IMR-90 (cell line): ENCODE measurements at regions not wholly inside any gene's neighbourhood (a gene's known extent, or its start where the extent isn't known, plus 50 kb on each side); places are given as distances from the start of the nearest gene placed in this dataset.

Experiments
- ATAC-seq: fragments of 200-7000 bp; cut with Tn5 transposase; 2 replicates; pipeline ENCODE4 v1.9.1; 2020; ENCODE audit warnings: low read depth, mild to moderate bottlenecking, moderate library complexity
- BruUV-seq: library from RNA; stranded (reverse); fragments of 400-500 nt; replicated peaks from 2 replicates; lab custom pipeline; 2021; lab: Mats Ljungman, UMichigan
- CTCF ChIA-PET: fragments of 300-600 bp; formaldehyde crosslinking; extraction: SDS; loops from one replicate; lab custom pipeline; 2021; ENCODE audit warnings: antibody characterized with exemption; lab: Yijun Ruan, JAX
- POLR2A ChIA-PET: fragments of 300-600 bp; sonication (Branson Sonifier 250); formaldehyde crosslinking; loops from one replicate; lab custom pipeline; 2022; ENCODE audit warnings: antibody characterized with exemption; ENCODE audit not compliant: unreplicated experiment; lab: Charles Lee
- DNase-seq: peaks from one replicate; pipeline ENCODE4 v3.0.0; 2013
- H2AFZ ChIP-seq: replicated peaks from 2 replicates; pipeline ENCODE3; 2013; ENCODE audit warnings: low read length, mild to moderate bottlenecking; ENCODE audit not compliant: poor library complexity
- H2AK5ac ChIP-seq: 2 replicates; pipeline ENCODE4 v1.6.1; 2013; ENCODE audit warnings: low read depth, low read length, inconsistent platforms
- H2AK9ac ChIP-seq: replicated peaks from 2 replicates; pipeline ENCODE3; 2013; ENCODE audit warnings: mild to moderate bottlenecking, low read depth, low read length, moderate library complexity; ENCODE audit not compliant: poor library complexity
- H2BK120ac ChIP-seq: 2 replicates; pipeline ENCODE4 v1.6.1; 2013; ENCODE audit warnings: low read depth, low read length, inconsistent platforms
- H2BK15ac ChIP-seq: 3 replicates; pipeline ENCODE4 v1.6.1; 2013; ENCODE audit warnings: low read depth, low read length, inconsistent platforms
- H2BK20ac ChIP-seq: 2 replicates; pipeline ENCODE4 v1.6.1; 2013; ENCODE audit warnings: low read depth, mild to moderate bottlenecking, inconsistent platforms, low read length, moderate library complexity
- H2BK5ac ChIP-seq: 2 replicates; pipeline ENCODE4 v1.6.1; 2013; ENCODE audit warnings: mild to moderate bottlenecking, low read depth, low read length, inconsistent platforms; ENCODE audit not compliant: poor library complexity, severe bottlenecking
- H3K14ac ChIP-seq: replicated peaks from 2 replicates; pipeline ENCODE4 v1.6.1; 2013; ENCODE audit warnings: low read depth, low read length, inconsistent platforms
- H3K18ac ChIP-seq: 2 replicates; pipeline ENCODE4 v1.6.1; 2013; ENCODE audit warnings: low read depth, low read length, control low read depth
- H3K23ac ChIP-seq: 2 replicates; pipeline ENCODE4 v1.6.1; 2013; ENCODE audit warnings: low read depth, low read length, inconsistent platforms
- H3K27ac ChIP-seq: 2 replicates; pipeline ENCODE4 v1.5.1; 2013; ENCODE audit warnings: mild to moderate bottlenecking, control low read depth, low read length; ENCODE audit not compliant: insufficient read depth
- H3K27me3 ChIP-seq: 2 replicates; pipeline ENCODE4 v1.6.1; 2013; ENCODE audit warnings: low read length; ENCODE audit not compliant: control insufficient read depth, insufficient read depth
- H3K36me3 ChIP-seq: 2 replicates; pipeline ENCODE4 v1.6.1; 2013; ENCODE audit warnings: low read length, mixed read lengths; ENCODE audit not compliant: control insufficient read depth, insufficient read depth
- H3K4ac ChIP-seq: 2 replicates; pipeline ENCODE4 v1.6.1; 2013; ENCODE audit warnings: low read depth, low read length, inconsistent platforms
- H3K4me1 ChIP-seq: 2 replicates; pipeline ENCODE4 v1.6.1; 2013; ENCODE audit warnings: low read length, mixed read lengths; ENCODE audit not compliant: control insufficient read depth, insufficient read depth
- H3K4me2 ChIP-seq: 2 replicates; pipeline ENCODE4 v1.6.1; 2013; ENCODE audit warnings: low read depth, mild to moderate bottlenecking, control low read depth, low read length, moderate library complexity
- H3K4me3 ChIP-seq: 2 replicates; pipeline ENCODE4 v1.5.1; 2013; ENCODE audit warnings: low read depth, mild to moderate bottlenecking, control low read depth, low read length, moderate library complexity; ENCODE audit not compliant: insufficient read depth
- H3K56ac ChIP-seq: 2 replicates; pipeline ENCODE4 v1.6.1; 2013; ENCODE audit warnings: low read length, inconsistent platforms; ENCODE audit not compliant: insufficient read depth; ENCODE audit errors: extremely low read depth
- H3K79me1 ChIP-seq, 2 experiments: 2 replicates each; pipeline ENCODE4 v1.6.1; 2013; ENCODE audit warnings: low read length in 2 of 2, inconsistent platforms in 1 of 2, low read depth in 1 of 2
- H3K9ac ChIP-seq: 2 replicates; pipeline ENCODE4 v1.6.1; 2013; ENCODE audit warnings: low read depth, low read length, control low read depth
- H3K9me1 ChIP-seq: 2 replicates; pipeline ENCODE4 v1.6.1; 2013; ENCODE audit warnings: low read length, inconsistent platforms; ENCODE audit not compliant: insufficient read depth
- H3K9me3 ChIP-seq: 2 replicates; pipeline ENCODE4 v1.6.1; 2013; ENCODE audit warnings: low read length; ENCODE audit not compliant: control insufficient read depth, insufficient read depth
- H4K20me1 ChIP-seq: 2 replicates; pipeline ENCODE4 v1.6.1; 2013; ENCODE audit warnings: low read length, inconsistent platforms; ENCODE audit not compliant: insufficient read depth
- H4K5ac ChIP-seq: 2 replicates; pipeline ENCODE4 v1.6.1; 2013; ENCODE audit warnings: mild to moderate bottlenecking, low read depth, low read length, control low read depth
- H4K8ac ChIP-seq, 2 experiments: 2 replicates each; pipeline ENCODE4 v1.6.1; 2013; ENCODE audit warnings: low read depth in 2 of 2, low read length in 2 of 2, control low read depth in 1 of 2, inconsistent platforms in 1 of 2
- H4K91ac ChIP-seq: 2 replicates; pipeline ENCODE4 v1.6.1; 2013; ENCODE audit warnings: low read depth, low read length, inconsistent platforms; ENCODE audit not compliant: insufficient read depth
- BHLHE40 ChIP-seq: fragments of 150-350 bp; IDR thresholded peaks from 2 replicates; pipeline ENCODE4 v1.6.1; 2016; ENCODE audit warnings: mild to moderate bottlenecking, low read depth, low read length
- CEBPB ChIP-seq: IDR thresholded peaks from 2 replicates; pipeline ENCODE4 v1.6.1; 2012; ENCODE audit warnings: low read depth, low read length, improper control_type of control experiment
- CHD1 ChIP-seq: IDR thresholded peaks from 2 replicates; pipeline ENCODE4 v1.6.1; 2012; ENCODE audit warnings: low read depth, low read length, improper control_type of control experiment
- CTCF ChIP-seq: conservative IDR thresholded peaks from 2 replicates; pipeline ENCODE4 v1.5.1; 2012; ENCODE audit warnings: mild to moderate bottlenecking, low read depth, low read length, improper control_type of control experiment
- ELK1 ChIP-seq: fragments of 150-350 bp; IDR thresholded peaks from 2 replicates; pipeline ENCODE4 v1.6.1; 2016; ENCODE audit warnings: low read depth, mild to moderate bottlenecking, low read length, moderate library complexity, borderline replicate concordance
- FOS ChIP-seq: fragments of 150-350 bp; IDR thresholded peaks from 2 replicates; pipeline ENCODE4 v1.6.1; 2016; ENCODE audit warnings: low read depth, low read length
- MAFK ChIP-seq: IDR thresholded peaks from 2 replicates; pipeline ENCODE4 v1.6.1; 2012; ENCODE audit warnings: low read depth, low read length, improper control_type of control experiment
- MAZ ChIP-seq: IDR thresholded peaks from 2 replicates; pipeline ENCODE4 v1.6.1; 2012; ENCODE audit warnings: low read depth, mild to moderate bottlenecking, low read length, improper control_type of control experiment, moderate library complexity, borderline replicate concordance
- MXI1 ChIP-seq: IDR thresholded peaks from 2 replicates; pipeline ENCODE4 v1.6.1; 2012; ENCODE audit warnings: low read depth, mild to moderate bottlenecking, low read length, moderate library complexity, borderline replicate concordance
- NFE2L2 ChIP-seq: fragments of 150-350 bp; IDR thresholded peaks from 2 replicates; pipeline ENCODE4 v1.6.1; 2016; ENCODE audit warnings: low read depth, mild to moderate bottlenecking, low read length
- POLR2A ChIP-seq: IDR thresholded peaks from 2 replicates; pipeline ENCODE4 v1.6.1; 2012; ENCODE audit warnings: mild to moderate bottlenecking, low read depth, low read length
- RAD21 ChIP-seq: IDR thresholded peaks from 2 replicates; pipeline ENCODE4 v1.6.1; 2012; ENCODE audit warnings: low read length, improper control_type of control experiment
- RCOR1 ChIP-seq: IDR thresholded peaks from 2 replicates; pipeline ENCODE4 v1.6.1; 2012; ENCODE audit warnings: mild to moderate bottlenecking, low read length, improper control_type of control experiment; ENCODE audit not compliant: insufficient replicate concordance
- RFX5 ChIP-seq: IDR thresholded peaks from 2 replicates; pipeline ENCODE4 v1.8.0; 2012; ENCODE audit warnings: low read depth, mild to moderate bottlenecking, low read length, moderate library complexity
- SMC3 ChIP-seq: fragments of 150-350 bp; IDR thresholded peaks from 2 replicates; pipeline ENCODE4 v1.6.1; 2016; ENCODE audit warnings: low read depth, mild to moderate bottlenecking, antibody characterized with exemption, low read length, moderate library complexity
- USF2 ChIP-seq: fragments of 150-350 bp; IDR thresholded peaks from 2 replicates; pipeline ENCODE4 v1.6.1; 2017; ENCODE audit warnings: mild to moderate bottlenecking, antibody characterized with exemption, low read length, low read depth
- WGBS, 2 experiments: methylation state at CpG; one replicate each; pipeline versions ENCODE4 v1.1.5 to v1.1.7; 2013; ENCODE audit warnings: missing lambda C conversion rate in 2 of 2; ENCODE audit not compliant: insufficient read length in 1 of 2; ENCODE audit errors: extremely low coverage in 2 of 2; 5-methylcytosine and 5-hydroxymethylcytosine counted together
- dilution Hi-C: fragments of 300-500 bp; cut with HindIII; formaldehyde crosslinking; loops from one replicate; pipeline ENCODE4 v1.14.3; 2018; ENCODE audit warnings: low sequenced_read_pairs; ENCODE audit not compliant: unreplicated experiment
- in situ Hi-C: fragments of 300-500 bp; cut with MboI; formaldehyde crosslinking; loops from 3 replicates; pipeline ENCODE4 v1.14.3; 2019; ENCODE audit warnings: low sequenced_read_pairs, inconsistent platforms, mixed read lengths
- intact Hi-C: fragments of 100-400 bp; cut with micrococcal nuclease; formaldehyde crosslinking; loops from 2 replicates; pipeline ENCODE4 v1.10.0; 2022

GRCh38 chr3:74057169-74057568, 432.4 kb upstream of the PDZRN3 start:
- Histone ChIP-seq H3K9me3 (no peaks in the 10 kb centered on the region), H3K18ac (no peak overlapping the region), H2BK15ac (no peak overlapping the region), H3K27me3 (no peaks in the 10 kb centered on the region), H3K36me3 (no peaks in the 10 kb centered on the region), H2AK9ac (no peak overlapping the region), H3K4me2 (no peak overlapping the region), H2BK120ac (no peak overlapping the region), H2BK5ac (no peak overlapping the region), H2AK5ac (no peak overlapping the region), H4K8ac (no peak overlapping the region), H3K9ac (no peak overlapping the region), H4K20me1 (no peaks in the 10 kb centered on the region), H2AFZ (no peak overlapping the region), H3K4ac (no peak overlapping the region), H2BK20ac (no peak overlapping the region), H3K79me1 (no peaks in the 10 kb centered on the region), H4K91ac (no peak overlapping the region), H3K23ac (no peak overlapping the region), H3K14ac (no peak overlapping the region), H3K9me1 (no peaks in the 10 kb centered on the region), H3K27ac (no peak overlapping the region), H4K5ac (no peak overlapping the region), H3K56ac (no peak overlapping the region), H3K4me1 (no peaks in the 10 kb centered on the region), H3K4me3 (no peak overlapping the region)
- TF ChIP-seq CHD1 = no peak
- TF ChIP-seq RCOR1 = no peak
- no peak for TF ChIP-seq ELK1
- TF ChIP-seq NFE2L2 = no peak
- TF ChIP-seq POLR2A = no peak
- TF ChIP-seq BHLHE40 = no peak
- no peak for TF ChIP-seq MXI1
- no peak for TF ChIP-seq USF2
- no peak for TF ChIP-seq CEBPB
- no peak for TF ChIP-seq FOS
- TF ChIP-seq RAD21 = no peak
- TF ChIP-seq RFX5 = no peak
- TF ChIP-seq CTCF = no peak
- no peak for TF ChIP-seq SMC3
- TF ChIP-seq MAZ = no peak
- TF ChIP-seq MAFK = no peak
- ATAC-seq (no peak), DNase-seq (no peak)
- WGBS, 2 experiments = no CpG with 5 or more reads among the region's 1 CpG
- ChIA-PET CTCF (no interaction called here), POLR2A (interaction anchor here (0.9 kb wide), 1 partner anchor 9 kb away, joined by 4 read pairs; no protein-coding TSS in a partner anchor)
- in situ Hi-C loops = no loop called here
- no TSS peak for BruUV-seq
- dilution Hi-C loops = no loop called here
- intact Hi-C loops = no loop called here
